ENCODE measurements at regions not wholly inside any gene's neighbourhood (a gene's known extent, or its start where the extent isn't known, plus 50 kb on each side); places are given as distances from the start of the nearest gene placed in this dataset.

DNA sequence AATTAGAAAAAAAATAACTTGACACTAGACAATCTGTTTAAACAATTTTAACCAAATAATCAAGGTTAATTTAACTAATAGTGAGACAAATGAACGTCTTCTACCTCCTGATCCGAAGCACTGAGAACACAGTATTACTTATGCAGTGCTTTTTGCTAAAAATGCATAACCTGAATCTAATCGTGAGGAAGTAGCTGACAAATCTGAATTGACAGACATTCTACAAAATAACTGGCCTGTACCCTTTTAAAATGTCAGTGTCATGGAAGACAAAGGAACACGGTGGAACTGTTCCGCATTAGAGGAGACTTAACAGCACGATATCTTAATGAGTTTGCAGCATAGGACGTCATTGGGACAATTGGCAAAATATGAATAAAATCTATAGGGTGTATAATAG is 631.2 kb upstream of the ZFP42 start:
- 84 to 87% methylated on average over 7 of the region's 7 CpGs for WGBS, 2 donors
- no peaks in the 10 kb centered on the region for H3K9me3 ChIP-seq
- H3K36me3 ChIP-seq (replicated peaks in 1 of 2; ENCODE audit: insufficient read depth in 1 of 2, low read depth in 2 of 2) = no peaks in the 10 kb centered on the region
- no peak for ATAC-seq
- H3K27ac ChIP-seq = no peak overlapping the region
- H3K4me3 ChIP-seq = no peak overlapping the region
- no peaks in the 10 kb centered on the region for H3K27me3 ChIP-seq
- H3K4me1 ChIP-seq = peaks cover 9% of the 10 kb centered on the region
- no peak for DNase-seq
- TF ChIP-seq, protein P1, sequence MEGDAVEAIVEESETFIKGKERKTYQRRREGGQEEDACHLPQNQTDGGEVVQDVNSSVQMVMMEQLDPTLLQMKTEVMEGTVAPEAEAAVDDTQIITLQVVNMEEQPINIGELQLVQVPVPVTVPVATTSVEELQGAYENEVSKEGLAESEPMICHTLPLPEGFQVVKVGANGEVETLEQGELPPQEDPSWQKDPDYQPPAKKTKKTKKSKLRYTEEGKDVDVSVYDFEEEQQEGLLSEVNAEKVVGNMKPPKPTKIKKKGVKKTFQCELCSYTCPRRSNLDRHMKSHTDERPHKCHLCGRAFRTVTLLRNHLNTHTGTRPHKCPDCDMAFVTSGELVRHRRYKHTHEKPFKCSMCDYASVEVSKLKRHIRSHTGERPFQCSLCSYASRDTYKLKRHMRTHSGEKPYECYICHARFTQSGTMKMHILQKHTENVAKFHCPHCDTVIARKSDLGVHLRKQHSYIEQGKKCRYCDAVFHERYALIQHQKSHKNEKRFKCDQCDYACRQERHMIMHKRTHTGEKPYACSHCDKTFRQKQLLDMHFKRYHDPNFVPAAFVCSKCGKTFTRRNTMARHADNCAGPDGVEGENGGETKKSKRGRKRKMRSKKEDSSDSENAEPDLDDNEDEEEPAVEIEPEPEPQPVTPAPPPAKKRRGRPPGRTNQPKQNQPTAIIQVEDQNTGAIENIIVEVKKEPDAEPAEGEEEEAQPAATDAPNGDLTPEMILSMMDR (IDR thresholded peaks at IDR 0.05) = no peak
- TF ChIP-seq POLR2A (IDR thresholded peaks at IDR 0.05) = no peak
- intact Hi-C loops (cut with DNase I) = no loop called here

DNA sequence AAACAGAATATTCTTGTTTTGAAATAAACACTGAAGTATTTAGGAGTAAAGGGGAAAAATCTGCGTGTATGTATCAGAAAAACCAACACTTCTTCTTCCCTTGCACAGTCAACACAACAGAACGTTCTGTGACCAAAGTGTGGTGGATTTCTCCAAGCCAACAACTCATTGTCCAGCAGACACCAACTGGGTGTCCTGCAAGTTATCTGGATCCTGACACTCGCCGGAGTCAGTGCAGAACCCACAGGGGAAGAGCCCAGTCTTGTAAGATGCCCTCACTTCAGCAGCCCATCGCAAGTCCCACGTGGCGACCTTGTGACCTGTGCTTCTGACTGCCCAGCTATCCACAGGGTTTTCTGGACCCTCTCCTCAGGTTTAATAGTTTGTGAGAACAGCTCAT is 630.7 kb upstream of the ZFP42 start:
- Histone ChIP-seq H3K4me3 (no peak overlapping the region), H3K4me1 (peaks cover 9% of the 10 kb centered on the region), H3K27ac (no peak overlapping the region), H3K27me3 (no peaks in the 10 kb centered on the region), H3K36me3 (replicated peaks in 1 of 2; ENCODE audit: insufficient read depth in 1 of 2, low read depth in 2 of 2) (no peaks in the 10 kb centered on the region), H3K9me3 (no peaks in the 10 kb centered on the region)
- intact Hi-C loops (cut with DNase I) = no loop called here
- WGBS, 2 donors = 82 to 94% methylated on average over 7 of the region's 7 CpGs
- no peak for TF ChIP-seq POLR2A (IDR thresholded peaks at IDR 0.05)
- TF ChIP-seq, protein P1 (IDR thresholded peaks at IDR 0.05) = no peak
- DNase-seq (no peak), ATAC-seq (no peak)

DNA sequence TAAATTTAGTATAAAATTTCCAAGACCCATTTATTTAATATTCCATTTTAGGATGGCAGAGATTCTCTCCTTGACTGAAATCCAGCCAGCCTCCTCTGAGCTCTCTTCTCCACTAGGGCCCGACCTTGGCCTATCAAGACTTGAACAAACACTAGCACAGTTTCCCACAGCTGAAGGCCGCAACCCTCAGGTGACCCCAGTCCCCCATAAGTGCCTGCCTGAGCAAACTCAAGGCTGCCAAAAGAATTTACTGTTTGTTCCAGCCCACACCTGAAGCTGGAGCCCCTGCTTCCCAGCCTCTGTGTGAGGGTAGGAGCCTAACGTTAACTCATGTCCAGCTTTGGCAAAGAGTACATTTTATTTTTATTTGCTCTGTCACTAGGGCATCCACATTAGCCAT is 629.0 kb upstream of the ZFP42 start:
- intact Hi-C loops (cut with DNase I) = no loop called here
- Histone ChIP-seq H3K9me3 (no peaks in the 10 kb centered on the region), H3K4me3 (no peak overlapping the region), H3K4me1 (peaks cover 9% of the 10 kb centered on the region), H3K36me3 (replicated peaks in 1 of 2; ENCODE audit: insufficient read depth in 1 of 2, low read depth in 2 of 2) (no peaks in the 10 kb centered on the region), H3K27ac (no peak overlapping the region), H3K27me3 (no peaks in the 10 kb centered on the region)
- peak; percentile 27 to 58 (median 46) for DNase-seq
- WGBS, 2 donors = 24 to 32% methylated on average over 3 of the region's 3 CpGs
- no peak for TF ChIP-seq POLR2A (IDR thresholded peaks at IDR 0.05)
- TF ChIP-seq, protein P1 (IDR thresholded peaks at IDR 0.05) = no peak
- ATAC-seq = peak; percentile 56

DNA sequence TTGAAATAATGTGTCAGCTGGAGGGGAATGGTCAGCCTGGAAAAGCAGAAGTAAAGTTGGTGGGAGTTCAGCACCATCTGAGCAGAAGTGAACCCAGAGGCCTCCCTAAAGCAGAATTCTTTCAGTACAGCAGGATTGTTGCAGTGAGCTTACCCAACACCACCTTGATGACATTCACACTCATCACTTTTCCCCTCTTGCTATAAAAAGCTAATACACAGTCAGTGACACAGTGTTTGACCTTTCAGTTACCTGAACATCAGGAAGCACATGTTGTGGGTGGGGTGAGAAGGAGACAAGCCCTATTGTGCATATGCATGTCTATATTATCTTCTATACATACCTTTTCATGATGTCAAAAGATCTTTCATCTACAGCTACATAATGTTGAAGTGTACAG is 624.7 kb upstream of the ZFP42 start:
- intact Hi-C loops (cut with DNase I) = no loop called here
- H3K4me1 ChIP-seq = peaks cover 9% of the 10 kb centered on the region

DNA sequence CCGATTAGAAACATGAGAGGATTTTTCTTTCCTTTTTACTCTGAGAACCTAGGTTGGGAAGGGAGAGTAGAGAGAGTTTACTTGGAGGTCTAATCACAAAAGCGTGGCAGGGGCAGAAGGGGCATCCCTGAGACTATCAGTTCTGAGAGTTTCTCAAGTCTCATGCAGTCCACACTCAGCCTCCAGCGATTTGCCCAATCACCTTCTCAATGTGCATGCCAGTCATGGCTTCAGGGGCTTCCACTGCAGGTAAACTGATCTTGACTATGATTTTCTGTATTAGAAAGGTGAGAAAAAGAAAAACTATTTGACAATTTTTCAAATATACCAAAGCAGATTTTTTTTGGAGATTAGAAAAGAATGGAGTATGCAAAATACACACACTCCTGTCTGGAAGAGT is 617.1 kb upstream of the ZFP42 start:
- Histone ChIP-seq H3K4me1 (peaks cover 5% of the 10 kb centered on the region), H3K4me3 (no peak overlapping the region), H3K36me3 (replicated peaks in 1 of 2; ENCODE audit: insufficient read depth in 1 of 2, low read depth in 2 of 2) (no peaks in the 10 kb centered on the region), H3K9me3 (no peaks in the 10 kb centered on the region), H3K27me3 (no peaks in the 10 kb centered on the region), H3K27ac (no peak overlapping the region)
- intact Hi-C loops (cut with DNase I) = no loop called here
- 71 to 91% methylated on average over 3 of the region's 3 CpGs for WGBS, 2 donors
- no peak for TF ChIP-seq POLR2A (IDR thresholded peaks at IDR 0.05)
- TF ChIP-seq, protein P1 (IDR thresholded peaks at IDR 0.05) = no peak
- no peak for DNase-seq
- ATAC-seq = no peak

More for the DNA sequence above, 624.7 kb upstream of the ZFP42 start:
- no peak overlapping the region for H3K27ac ChIP-seq
- H3K9me3 ChIP-seq = no peaks in the 10 kb centered on the region
- H3K4me3 ChIP-seq = no peak overlapping the region
- H3K27me3 ChIP-seq = no peaks in the 10 kb centered on the region
- H3K36me3 ChIP-seq (replicated peaks in 1 of 2; ENCODE audit: insufficient read depth in 1 of 2, low read depth in 2 of 2) = no peaks in the 10 kb centered on the region
- TF ChIP-seq, protein P1 (IDR thresholded peaks at IDR 0.05) = no peak
- TF ChIP-seq POLR2A (IDR thresholded peaks at IDR 0.05) = no peak
- ATAC-seq = no peak
- no peak for DNase-seq

All from body of pancreas (tissue), 4 donors.